ENCODE measurements at regions not wholly inside any gene's neighbourhood (a gene's known extent, or its start where the extent isn't known, plus 50 kb on each side); places are given as distances from the start of the nearest gene placed in this dataset.
"Not testable (repeated sequence)": the region's sequence is repeated elsewhere in the genome, so short reads cannot be mapped to it uniquely, and the experiment has no call there.

DNA sequence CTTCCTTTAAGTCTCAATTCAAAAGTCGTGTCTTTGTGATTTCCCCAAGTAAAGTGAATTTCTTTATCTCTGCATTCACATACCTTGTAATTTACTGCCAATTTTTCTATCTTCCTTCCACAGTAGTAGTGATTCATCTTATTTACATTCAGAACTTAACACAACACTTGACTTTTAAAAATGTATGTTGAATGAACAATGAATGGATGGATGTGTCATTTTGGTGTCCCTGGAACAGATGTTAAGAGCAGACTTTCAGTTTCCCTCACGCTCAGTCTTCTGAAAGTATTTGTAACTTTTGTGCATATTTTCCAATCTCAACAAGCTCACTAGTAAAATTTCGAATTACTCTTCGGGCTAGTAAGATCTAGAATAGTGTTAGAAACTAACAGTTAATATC lies 352.0 kb downstream of the HHIPL2 start:
- Histone ChIP-seq H3K4me3 (no peak overlapping the region), H3K36me3 (no peaks in the 10 kb centered on the region), H3K4me1 (no peaks in the 10 kb centered on the region), H3K9me3 (peaks cover 0 to 8% (median 0%) of the 10 kb centered on the region in 4 donors), H3K27me3 (no peaks in the 10 kb centered on the region), H3K27ac (no peak overlapping the region)
- DNase-seq: no peak
- intact Hi-C loops (cut with DNase I; ENCODE audit: low total_unique reads): no loop called here
- WGBS, 5 donors: 66 to 79% (median 75%) methylated on average over 4 of the region's 4 CpGs
- TF ChIP-seq POLR2AphosphoS5 (IDR thresholded peaks at IDR 0.05) (no peak), POLR2A (IDR thresholded peaks at IDR 0.05) (no peak), EP300 (IDR thresholded peaks at IDR 0.05) (no peak)
- TF ChIP-seq, protein P1, sequence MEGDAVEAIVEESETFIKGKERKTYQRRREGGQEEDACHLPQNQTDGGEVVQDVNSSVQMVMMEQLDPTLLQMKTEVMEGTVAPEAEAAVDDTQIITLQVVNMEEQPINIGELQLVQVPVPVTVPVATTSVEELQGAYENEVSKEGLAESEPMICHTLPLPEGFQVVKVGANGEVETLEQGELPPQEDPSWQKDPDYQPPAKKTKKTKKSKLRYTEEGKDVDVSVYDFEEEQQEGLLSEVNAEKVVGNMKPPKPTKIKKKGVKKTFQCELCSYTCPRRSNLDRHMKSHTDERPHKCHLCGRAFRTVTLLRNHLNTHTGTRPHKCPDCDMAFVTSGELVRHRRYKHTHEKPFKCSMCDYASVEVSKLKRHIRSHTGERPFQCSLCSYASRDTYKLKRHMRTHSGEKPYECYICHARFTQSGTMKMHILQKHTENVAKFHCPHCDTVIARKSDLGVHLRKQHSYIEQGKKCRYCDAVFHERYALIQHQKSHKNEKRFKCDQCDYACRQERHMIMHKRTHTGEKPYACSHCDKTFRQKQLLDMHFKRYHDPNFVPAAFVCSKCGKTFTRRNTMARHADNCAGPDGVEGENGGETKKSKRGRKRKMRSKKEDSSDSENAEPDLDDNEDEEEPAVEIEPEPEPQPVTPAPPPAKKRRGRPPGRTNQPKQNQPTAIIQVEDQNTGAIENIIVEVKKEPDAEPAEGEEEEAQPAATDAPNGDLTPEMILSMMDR (IDR thresholded peaks at IDR 0.05): no peak

DNA sequence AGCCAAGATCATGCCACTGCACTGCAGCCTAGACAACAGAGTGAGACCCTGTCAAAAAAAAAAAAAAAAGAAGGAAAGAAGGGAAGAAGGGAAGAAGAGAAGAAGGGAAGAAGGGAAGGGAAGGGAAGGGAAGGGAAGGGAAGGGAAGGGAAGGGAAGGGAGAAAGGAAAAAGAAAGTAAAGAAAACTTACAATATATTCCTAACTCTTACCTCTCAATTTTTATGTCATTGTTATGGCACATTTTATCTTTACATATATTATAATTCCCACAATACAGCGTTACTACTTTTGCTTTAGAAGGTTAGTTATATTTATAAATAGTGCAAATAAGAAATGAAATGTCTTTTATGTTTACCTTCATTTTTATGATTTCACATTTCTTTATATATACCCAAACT lies 358.7 kb downstream of the HHIPL2 start:
- 0 to 95% (median 84%) methylated on average over 1 of the region's 1 CpG for WGBS, 5 donors
- TF ChIP-seq, protein P1 (IDR thresholded peaks at IDR 0.05): no peak
- no peak for TF ChIP-seq EP300 (IDR thresholded peaks at IDR 0.05)
- H3K36me3 ChIP-seq: no peaks in the 10 kb centered on the region
- H3K9me3 ChIP-seq: peaks cover 0 to 11% (median 0%) of the 10 kb centered on the region in 4 donors
- no peak overlapping the region for H3K27ac ChIP-seq
- no peak overlapping the region for H3K4me3 ChIP-seq
- DNase-seq: no peak
- intact Hi-C loops (cut with DNase I; ENCODE audit: low total_unique reads): no loop called here
- no peaks in the 10 kb centered on the region for H3K27me3 ChIP-seq
- H3K4me1 ChIP-seq: no peaks in the 10 kb centered on the region

DNA sequence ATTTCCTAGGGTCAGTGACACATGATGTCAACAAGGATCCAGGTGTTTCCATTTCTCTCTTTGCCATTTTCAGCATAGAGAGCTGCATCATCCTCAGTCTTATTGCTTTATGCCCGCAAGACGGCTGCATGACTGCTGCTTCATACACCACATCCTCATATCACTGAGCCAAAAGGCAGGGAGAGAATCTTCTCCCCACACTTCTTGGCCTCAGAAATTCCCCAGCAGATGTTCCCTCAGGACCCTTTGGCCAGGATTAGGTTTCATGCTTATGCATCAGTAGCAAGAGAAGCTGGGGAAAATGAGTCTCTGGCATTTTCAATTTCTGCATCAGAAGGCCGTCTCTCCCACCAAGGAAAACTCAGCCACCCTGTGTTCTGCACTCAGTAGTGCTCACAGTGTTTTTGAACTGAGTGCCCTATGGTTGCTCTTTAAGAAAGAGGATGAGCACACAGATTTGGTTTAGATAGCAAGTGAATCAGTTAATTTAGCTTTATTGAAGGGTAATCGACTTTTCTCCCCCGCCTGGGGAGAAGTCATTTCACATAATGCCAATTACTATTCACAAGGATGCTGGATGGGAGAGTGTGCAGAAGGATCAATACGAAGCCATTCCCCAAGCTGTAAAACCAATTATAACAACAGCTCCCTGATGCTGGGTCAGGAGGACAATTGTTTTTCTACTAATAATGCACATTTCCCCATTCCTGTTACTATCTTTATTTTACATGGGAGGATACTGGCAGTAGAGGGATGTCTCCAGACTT lies 360.2 kb downstream of the HHIPL2 start:
- no peak for DNase-seq
- H3K36me3 ChIP-seq: no peaks in the 10 kb centered on the region
- peaks cover 0 to 11% (median 0%) of the 10 kb centered on the region in 4 donors for H3K9me3 ChIP-seq
- H3K4me3 ChIP-seq: no peak overlapping the region
- TF ChIP-seq POLR2A (IDR thresholded peaks at IDR 0.05) (no peak), EP300 (IDR thresholded peaks at IDR 0.05) (no peak)
- WGBS, 5 donors: 80 to 92% (median 87%) methylated on average over 6 of the region's 6 CpGs
- intact Hi-C loops (cut with DNase I; ENCODE audit: low total_unique reads): no loop called here
- no peaks in the 10 kb centered on the region for H3K4me1 ChIP-seq
- no peak overlapping the region for H3K27ac ChIP-seq
- H3K27me3 ChIP-seq: no peaks in the 10 kb centered on the region

DNA sequence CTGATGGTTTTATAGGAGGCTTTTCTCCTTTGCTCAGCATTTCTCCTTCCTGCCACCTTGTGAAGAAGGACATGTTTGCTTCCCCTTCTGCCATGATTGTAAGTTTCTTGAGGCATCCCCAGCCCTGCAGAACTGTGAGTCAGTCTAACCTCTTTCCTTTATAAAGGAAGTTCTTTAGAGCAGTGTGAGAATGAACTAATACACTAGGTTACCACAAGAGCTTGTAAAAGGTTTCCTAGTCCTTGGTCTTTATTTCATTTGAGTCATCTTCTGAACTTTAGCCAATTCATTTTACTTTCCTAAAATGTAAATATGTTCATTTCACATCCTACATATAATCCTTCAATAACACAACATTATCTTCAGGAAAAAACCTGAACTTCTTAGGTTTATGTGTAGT lies 365.3 kb downstream of the HHIPL2 start:
- H3K36me3 ChIP-seq: no peaks in the 10 kb centered on the region
- intact Hi-C loops (cut with DNase I; ENCODE audit: low total_unique reads): no loop called here
- no peaks in the 10 kb centered on the region for H3K27me3 ChIP-seq
- peaks cover 0 to 5% (median 0%) of the 10 kb centered on the region in 4 donors for H3K9me3 ChIP-seq
- H3K27ac ChIP-seq: no peak overlapping the region
- H3K4me1 ChIP-seq: no peaks in the 10 kb centered on the region
- TF ChIP-seq, protein P1 (IDR thresholded peaks at IDR 0.05): no peak
- TF ChIP-seq EP300 (IDR thresholded peaks at IDR 0.05) (no peak), POLR2AphosphoS5 (IDR thresholded peaks at IDR 0.05) (no peak), POLR2A (IDR thresholded peaks at IDR 0.05) (no peak)
- DNase-seq: no peak
- no peak overlapping the region for H3K4me3 ChIP-seq

DNA sequence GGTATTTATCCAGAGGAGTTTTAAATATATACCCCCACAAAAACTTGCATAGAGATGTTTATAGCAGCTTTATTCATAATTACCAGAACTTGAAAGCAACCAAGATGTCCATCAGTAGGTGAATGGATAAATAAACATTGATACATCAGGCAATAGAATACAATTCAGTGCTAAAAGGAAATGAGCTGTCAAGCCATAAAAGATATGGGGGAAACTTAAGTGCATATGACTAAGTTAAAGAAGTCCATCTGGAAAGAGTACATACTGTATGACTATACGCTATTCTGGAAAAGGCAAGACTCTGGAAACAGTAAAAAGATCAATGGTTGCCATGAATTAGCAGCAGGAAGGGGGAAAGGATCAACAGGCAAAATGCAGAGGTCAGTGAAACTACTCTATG lies 366.7 kb downstream of the HHIPL2 start:
- no peaks in the 10 kb centered on the region for H3K27me3 ChIP-seq
- no peak overlapping the region for H3K27ac ChIP-seq
- WGBS, 5 donors: 36 to 84% (median 74%) methylated on average over 1 of the region's 1 CpG
- no peaks in the 10 kb centered on the region for H3K36me3 ChIP-seq
- TF ChIP-seq POLR2A (IDR thresholded peaks at IDR 0.05) (no peak), POLR2AphosphoS5 (IDR thresholded peaks at IDR 0.05) (no peak), EP300 (IDR thresholded peaks at IDR 0.05) (no peak)
- TF ChIP-seq, protein P1 (IDR thresholded peaks at IDR 0.05): no peak
- H3K4me1 ChIP-seq: no peaks in the 10 kb centered on the region
- no peak overlapping the region for H3K4me3 ChIP-seq
- intact Hi-C loops (cut with DNase I; ENCODE audit: low total_unique reads): no loop called here
- H3K9me3 ChIP-seq: peaks cover 0 to 13% (median 0%) of the 10 kb centered on the region in 4 donors
- DNase-seq: no peak

DNA sequence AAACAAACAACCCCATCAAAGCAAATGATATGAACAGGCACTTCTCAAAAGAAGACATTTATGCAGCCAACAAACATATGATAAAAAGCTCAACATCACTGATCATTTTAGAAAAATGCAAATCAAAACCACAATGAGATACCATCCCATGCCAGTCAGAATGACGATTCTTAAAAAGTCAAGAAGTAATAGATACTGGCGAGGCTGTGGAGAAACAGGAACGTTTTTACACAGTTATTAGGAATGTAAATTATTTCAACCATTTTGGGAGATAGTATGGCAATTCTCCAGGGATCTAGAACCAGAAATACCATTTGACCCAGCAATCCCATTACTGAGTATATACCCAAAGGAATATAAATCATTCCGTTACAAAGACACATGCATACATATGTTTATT lies 370.4 kb downstream of the HHIPL2 start:
- 72 to 84% (median 81%) methylated on average over 4 of the region's 4 CpGs for WGBS, 5 donors
- H3K27ac ChIP-seq; H3K4me1 ChIP-seq; H3K27me3 ChIP-seq; H3K36me3 ChIP-seq; DNase-seq; H3K4me3 ChIP-seq; intact Hi-C loops (cut with DNase I; ENCODE audit: low total_unique reads): not testable (repeated sequence)
- H3K9me3 ChIP-seq: peaks cover 0 to 11% (median 2%) of the 10 kb centered on the region in 4 donors

Data from stomach (tissue), 8 donors.